SK-N-SH (cell line): ENCODE measurements at regions not wholly inside any gene's neighbourhood (a gene's known extent, or its start where the extent isn't known, plus 50 kb on each side); places are given as distances from the start of the nearest gene placed in this dataset.

Experiments
- CTCF ChIA-PET: fragments of 300-600, 350-600 bp; formaldehyde crosslinking; extraction: SDS; loops from one replicate; lab custom pipeline; 2021; lab: Yijun Ruan, JAX
- POLR2A ChIA-PET: fragments of 350-600 bp; sonication (Branson Sonifier 250); formaldehyde crosslinking; extraction: SDS; loops from one replicate; lab custom pipeline; 2020; ENCODE audit warnings: antibody characterized with exemption, inconsistent platforms; lab: Yijun Ruan, JAX
- DNase-seq: peaks from one replicate; pipeline ENCODE4 v3.0.0; 2012
- H2AFZ ChIP-seq: fragments of 200-600 bp; sonication (generic); 2 replicates; pipeline ENCODE4 v1.8.1; 2016; ENCODE audit warnings: antibody characterized with exemption, mild to moderate bottlenecking, low read depth
- H3F3A ChIP-seq: fragments of 200-600 bp; sonication (generic); replicated peaks from 2 replicates; pipeline ENCODE3; 2016; ENCODE audit warnings: antibody characterized with exemption, mild to moderate bottlenecking; ENCODE audit not compliant: insufficient read depth
- H3K27ac ChIP-seq, 2 experiments: fragments of 200-500 bp in 1 of 2; fragments of 200-600 bp in 1 of 2; sonication (Bioruptor generic) in 1 of 2; sonication (generic), shearing (Covaris generic) in 1 of 2; 2 replicates each; pipeline versions ENCODE4 v1.5.1 to v1.6.1; 2014 to 2016; ENCODE audit warnings: low read depth in 2 of 2, inconsistent platforms in 1 of 2, low read length in 1 of 2, mild to moderate bottlenecking in 1 of 2, mixed read lengths in 1 of 2
- H3K27me3 ChIP-seq: fragments of 200-600 bp; sonication (generic), shearing (Covaris generic); 2 replicates; pipeline ENCODE4 v1.6.1; 2016; ENCODE audit warnings: mixed run types; ENCODE audit not compliant: insufficient read depth
- H3K36me3 ChIP-seq, 2 experiments: fragments of 200-500 bp in 1 of 2; fragments of 200-600 bp in 1 of 2; sonication (Bioruptor generic) in 1 of 2; sonication (generic) in 1 of 2; replicated peaks in 1 of 2; 2 replicates each; pipeline versions ENCODE3 to v1.5.1; 2014 to 2016; ENCODE audit warnings: low read length in 1 of 2, mild to moderate bottlenecking in 1 of 2; ENCODE audit not compliant: insufficient read depth in 2 of 2, control insufficient read depth in 1 of 2
- H3K4me1 ChIP-seq, 2 experiments: fragments of 200-500 bp in 1 of 2; fragments of 200-600 bp in 1 of 2; sonication (Bioruptor generic) in 1 of 2; sonication (generic), shearing (Covaris generic) in 1 of 2; 2 replicates each; pipeline versions ENCODE4 v1.5.1 to v1.6.1; 2014 to 2016; ENCODE audit warnings: low read depth in 1 of 2, low read length in 1 of 2, mixed run types in 1 of 2; ENCODE audit not compliant: insufficient read depth in 2 of 2, control insufficient read depth in 1 of 2
- H3K4me2 ChIP-seq: fragments of 200-600 bp; sonication (generic), shearing (Covaris generic); 2 replicates; pipeline ENCODE4 v1.6.1; 2017; ENCODE audit warnings: mixed run types
- H3K4me3 ChIP-seq, 2 experiments: fragments of 200-500 bp in 1 of 2; fragments of 200-600 bp in 1 of 2; sonication (Bioruptor generic) in 1 of 2; sonication (generic), shearing (Covaris generic) in 1 of 2; 2 replicates each; pipeline versions ENCODE4 v1.5.1 to v1.8.1; 2014 to 2016; ENCODE audit warnings: low read depth in 2 of 2, inconsistent platforms in 1 of 2, low read length in 1 of 2, mild to moderate bottlenecking in 1 of 2, mixed read lengths in 1 of 2, moderate library complexity in 1 of 2
- H3K79me2 ChIP-seq: fragments of 200-600 bp; sonication (generic); 2 replicates; pipeline ENCODE4 v1.8.1; 2017; ENCODE audit warnings: mild to moderate bottlenecking; ENCODE audit not compliant: insufficient read depth
- H3K9ac ChIP-seq: fragments of 200-600 bp; sonication (generic); 2 replicates; pipeline ENCODE4 v1.6.1; 2017; ENCODE audit warnings: mixed run types
- H3K9me2 ChIP-seq: fragments of 200-600 bp; sonication (generic); 2 replicates; pipeline ENCODE4 v1.6.1; 2017; ENCODE audit warnings: mixed run types
- H3K9me3 ChIP-seq: fragments of 200-600 bp; sonication (generic); 2 replicates; pipeline ENCODE4 v1.6.1; 2017; ENCODE audit warnings: mixed run types, mild to moderate bottlenecking, moderate library complexity
- H4K20me1 ChIP-seq: fragments of 200-600 bp; sonication (generic); 2 replicates; pipeline ENCODE4 v1.6.1; 2017; ENCODE audit warnings: mild to moderate bottlenecking, mixed run types; ENCODE audit not compliant: insufficient read depth
- CHD2 ChIP-seq: fragments of 150-350 bp; IDR thresholded peaks from 2 replicates; pipeline ENCODE4 v1.6.1; 2018; ENCODE audit warnings: low read length; ENCODE audit not compliant: partially characterized antibody
- CTCF ChIP-seq: fragments of 200-600 bp; sonication (generic); IDR thresholded peaks from 2 replicates; pipeline ENCODE4 v1.6.1; 2017; ENCODE audit warnings: antibody characterized with exemption, mild to moderate bottlenecking, moderate library complexity
- FOXJ3 ChIP-seq: sonication (generic); formaldehyde crosslinking; IDR thresholded peaks from 2 replicates; pipeline ENCODE4 v1.5.1; 2020; ENCODE audit warnings: mild to moderate bottlenecking, missing genetic modification reagents
- IRF3 ChIP-seq: fragments of 150-350 bp; IDR thresholded peaks from 2 replicates; pipeline ENCODE4 v1.6.1; 2016; ENCODE audit warnings: mild to moderate bottlenecking, low read depth, low read length
- JUND ChIP-seq: IDR thresholded peaks from 2 replicates; pipeline ENCODE4 v1.4.0; 2012
- MAX ChIP-seq: IDR thresholded peaks from 2 replicates; pipeline ENCODE4 v1.4.0; 2012; ENCODE audit warnings: low read depth
- NFIC ChIP-seq: IDR thresholded peaks from 2 replicates; pipeline ENCODE4 v1.4.0; 2012; ENCODE audit warnings: borderline replicate concordance
- PBX3 ChIP-seq: IDR thresholded peaks from 2 replicates; pipeline ENCODE4; 2012
- POLR2AphosphoS5 ChIP-seq: IDR thresholded peaks from 2 replicates; pipeline ENCODE4 v1.6.1; 2012; ENCODE audit warnings: low read depth, low read length
- RAD21 ChIP-seq: IDR thresholded peaks from 2 replicates; pipeline ENCODE4 v1.6.1; 2012; ENCODE audit warnings: mild to moderate bottlenecking, low read length
- RCOR1 ChIP-seq: fragments of 150-350 bp; IDR thresholded peaks from 2 replicates; pipeline ENCODE4 v1.6.1; 2017; ENCODE audit warnings: antibody characterized with exemption, low read length
- RFX5 ChIP-seq: IDR thresholded peaks from 2 replicates; pipeline ENCODE4 v1.6.1; 2012; ENCODE audit warnings: mild to moderate bottlenecking, improper control_type of control experiment, low read length
- RXRA ChIP-seq: IDR thresholded peaks from 2 replicates; pipeline ENCODE4 v1.4.0; 2012; ENCODE audit warnings: low read depth, mild to moderate bottlenecking, borderline replicate concordance
- SIN3A ChIP-seq: IDR thresholded peaks from 2 replicates; pipeline ENCODE4 v1.6.1; 2012; ENCODE audit warnings: low read depth, mild to moderate bottlenecking, low read length, moderate library complexity, borderline replicate concordance
- TCF12 ChIP-seq: IDR thresholded peaks from 2 replicates; pipeline ENCODE4 v1.4.0; 2012
- TEAD4 ChIP-seq: IDR thresholded peaks from 2 replicates; pipeline ENCODE4 v1.4.0; 2012; ENCODE audit warnings: mild to moderate bottlenecking, borderline replicate concordance; ENCODE audit not compliant: insufficient read depth
- USF2 ChIP-seq: fragments of 150-350 bp; IDR thresholded peaks from 2 replicates; pipeline ENCODE4 v1.6.1; 2017; ENCODE audit warnings: antibody characterized with exemption, low read length, low read depth, borderline replicate concordance
- YY1 ChIP-seq: IDR thresholded peaks from 2 replicates; pipeline ENCODE4 v1.4.0; 2012; ENCODE audit warnings: low read depth, mild to moderate bottlenecking
- WGBS: methylation state at CpG from one replicate; pipeline ENCODE4 v1.1.6; 2017; ENCODE audit warnings: low lambda C conversion rate; 5-methylcytosine and 5-hydroxymethylcytosine counted together
- TF ChIP-seq, protein P1 (sequence below): IDR thresholded peaks from 2 replicates; pipeline ENCODE4 v1.4.0; 2012; ENCODE audit warnings: low read depth, borderline replicate concordance
- TF ChIP-seq, protein P2 (sequence below): IDR thresholded peaks from 2 replicates; pipeline ENCODE4 v1.4.0; 2012; ENCODE audit warnings: low read depth, borderline replicate concordance

GRCh38 chr5:143534761-143535154 lies 131.3 kb upstream of the NR3C1 start:
- Histone ChIP-seq H3K9me2 (no peaks in the 10 kb centered on the region), H3K4me2 (no peak overlapping the region), H3K27me3 (no peaks in the 10 kb centered on the region), H4K20me1 (no peaks in the 10 kb centered on the region), H3K4me1 (peaks cover 4 to 9% of the 10 kb centered on the region in 2 experiments; a peak in 2 of 4 replicates), H3K9me3 (peaks cover 6% of the 10 kb centered on the region; the same call in 1 of the 2 replicates), H3K27ac (no peak overlapping the region), H3K9ac (no peak overlapping the region), H3K36me3 (no peaks in the 10 kb centered on the region), H2AFZ (no peak overlapping the region), H3F3A (peaks cover 6% of the 10 kb centered on the region), H3K79me2 (no peaks in the 10 kb centered on the region), H3K4me3 (no peak overlapping the region)
- CTCF ChIA-PET: no interaction called here
- no peak for DNase-seq
- POLR2A ChIA-PET: no interaction called here
- 95% methylated on average over 6 of the region's 6 CpGs for WGBS
- no peak for TF ChIP-seq TEAD4
- no peak for TF ChIP-seq YY1
- TF ChIP-seq NFIC: no peak
- no peak for TF ChIP-seq SIN3A
- TF ChIP-seq JUND: no peak
- TF ChIP-seq POLR2AphosphoS5: no peak
- no peak for TF ChIP-seq RCOR1
- no peak for TF ChIP-seq RAD21
- no peak for TF ChIP-seq RXRA
- TF ChIP-seq FOXJ3 (CRISPR knock-in tag): no peak
- no peak for TF ChIP-seq MAX
- no peak for TF ChIP-seq CTCF
- TF ChIP-seq, protein P1, sequence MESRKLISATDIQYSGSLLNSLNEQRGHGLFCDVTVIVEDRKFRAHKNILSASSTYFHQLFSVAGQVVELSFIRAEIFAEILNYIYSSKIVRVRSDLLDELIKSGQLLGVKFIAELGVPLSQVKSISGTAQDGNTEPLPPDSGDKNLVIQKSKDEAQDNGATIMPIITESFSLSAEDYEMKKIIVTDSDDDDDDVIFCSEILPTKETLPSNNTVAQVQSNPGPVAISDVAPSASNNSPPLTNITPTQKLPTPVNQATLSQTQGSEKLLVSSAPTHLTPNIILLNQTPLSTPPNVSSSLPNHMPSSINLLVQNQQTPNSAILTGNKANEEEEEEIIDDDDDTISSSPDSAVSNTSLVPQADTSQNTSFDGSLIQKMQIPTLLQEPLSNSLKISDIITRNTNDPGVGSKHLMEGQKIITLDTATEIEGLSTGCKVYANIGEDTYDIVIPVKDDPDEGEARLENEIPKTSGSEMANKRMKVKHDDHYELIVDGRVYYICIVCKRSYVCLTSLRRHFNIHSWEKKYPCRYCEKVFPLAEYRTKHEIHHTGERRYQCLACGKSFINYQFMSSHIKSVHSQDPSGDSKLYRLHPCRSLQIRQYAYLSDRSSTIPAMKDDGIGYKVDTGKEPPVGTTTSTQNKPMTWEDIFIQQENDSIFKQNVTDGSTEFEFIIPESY: no peak
- no peak for TF ChIP-seq TCF12
- TF ChIP-seq CHD2: no peak
- TF ChIP-seq, protein P2, sequence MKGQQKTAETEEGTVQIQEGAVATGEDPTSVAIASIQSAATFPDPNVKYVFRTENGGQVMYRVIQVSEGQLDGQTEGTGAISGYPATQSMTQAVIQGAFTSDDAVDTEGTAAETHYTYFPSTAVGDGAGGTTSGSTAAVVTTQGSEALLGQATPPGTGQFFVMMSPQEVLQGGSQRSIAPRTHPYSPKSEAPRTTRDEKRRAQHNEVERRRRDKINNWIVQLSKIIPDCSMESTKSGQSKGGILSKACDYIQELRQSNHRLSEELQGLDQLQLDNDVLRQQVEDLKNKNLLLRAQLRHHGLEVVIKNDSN: no peak
- TF ChIP-seq IRF3: no peak
- TF ChIP-seq USF2: no peak
- TF ChIP-seq PBX3: no peak
- no peak for TF ChIP-seq RFX5
